OCI-LY7 (cell line): ENCODE measurements at regions not wholly inside any gene's neighbourhood (a gene's known extent, or its start where the extent isn't known, plus 50 kb on each side); places are given as distances from the start of the nearest gene placed in this dataset.

Experiments
- EZH2phosphoT487 ChIP-seq: fragments of 200-600 bp; sonication (generic); IDR thresholded peaks from 2 replicates; pipeline ENCODE4 v1.6.1; 2018; ENCODE audit warnings: low read depth, borderline replicate concordance, mild to moderate bottlenecking, mixed run types, antibody characterized with exemption, low read length, moderate library complexity, mixed read lengths
- TF ChIP-seq, protein P1 (sequence below): fragments of 200-600 bp; sonication (generic); conservative IDR thresholded peaks from 2 replicates; pipeline ENCODE4 v1.5.1; 2014; ENCODE audit warnings: mild to moderate bottlenecking, antibody characterized with exemption, low read length, moderate library complexity, mixed read lengths

DNA sequence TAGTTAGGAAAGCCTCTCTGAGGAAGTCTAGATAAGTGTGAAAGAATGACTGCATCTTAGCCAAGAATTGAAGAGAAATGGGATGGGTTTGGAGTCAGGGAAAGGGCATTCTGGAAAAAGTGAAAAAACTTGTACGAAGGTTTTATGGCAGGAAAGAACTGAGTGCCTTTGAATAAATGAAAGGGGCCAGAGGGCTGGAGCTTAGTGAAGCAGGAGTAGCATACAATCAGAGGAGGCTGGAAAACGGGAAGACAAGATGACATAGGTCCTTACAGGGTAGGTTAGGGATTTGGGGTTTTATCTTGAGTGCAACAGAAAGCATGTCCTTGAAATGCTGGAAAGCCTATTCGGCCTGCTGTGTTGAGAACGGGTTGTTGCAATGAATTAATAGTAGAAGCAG, 152.6 kb upstream of the RND3 start:
- TF ChIP-seq, protein P1, sequence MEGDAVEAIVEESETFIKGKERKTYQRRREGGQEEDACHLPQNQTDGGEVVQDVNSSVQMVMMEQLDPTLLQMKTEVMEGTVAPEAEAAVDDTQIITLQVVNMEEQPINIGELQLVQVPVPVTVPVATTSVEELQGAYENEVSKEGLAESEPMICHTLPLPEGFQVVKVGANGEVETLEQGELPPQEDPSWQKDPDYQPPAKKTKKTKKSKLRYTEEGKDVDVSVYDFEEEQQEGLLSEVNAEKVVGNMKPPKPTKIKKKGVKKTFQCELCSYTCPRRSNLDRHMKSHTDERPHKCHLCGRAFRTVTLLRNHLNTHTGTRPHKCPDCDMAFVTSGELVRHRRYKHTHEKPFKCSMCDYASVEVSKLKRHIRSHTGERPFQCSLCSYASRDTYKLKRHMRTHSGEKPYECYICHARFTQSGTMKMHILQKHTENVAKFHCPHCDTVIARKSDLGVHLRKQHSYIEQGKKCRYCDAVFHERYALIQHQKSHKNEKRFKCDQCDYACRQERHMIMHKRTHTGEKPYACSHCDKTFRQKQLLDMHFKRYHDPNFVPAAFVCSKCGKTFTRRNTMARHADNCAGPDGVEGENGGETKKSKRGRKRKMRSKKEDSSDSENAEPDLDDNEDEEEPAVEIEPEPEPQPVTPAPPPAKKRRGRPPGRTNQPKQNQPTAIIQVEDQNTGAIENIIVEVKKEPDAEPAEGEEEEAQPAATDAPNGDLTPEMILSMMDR = no peak
- TF ChIP-seq EZH2phosphoT487 = no peak
